ENCODE measurements at regions not wholly inside any gene's neighbourhood (a gene's known extent, or its start where the extent isn't known, plus 50 kb on each side); places are given as distances from the start of the nearest gene placed in this dataset.

DNA sequence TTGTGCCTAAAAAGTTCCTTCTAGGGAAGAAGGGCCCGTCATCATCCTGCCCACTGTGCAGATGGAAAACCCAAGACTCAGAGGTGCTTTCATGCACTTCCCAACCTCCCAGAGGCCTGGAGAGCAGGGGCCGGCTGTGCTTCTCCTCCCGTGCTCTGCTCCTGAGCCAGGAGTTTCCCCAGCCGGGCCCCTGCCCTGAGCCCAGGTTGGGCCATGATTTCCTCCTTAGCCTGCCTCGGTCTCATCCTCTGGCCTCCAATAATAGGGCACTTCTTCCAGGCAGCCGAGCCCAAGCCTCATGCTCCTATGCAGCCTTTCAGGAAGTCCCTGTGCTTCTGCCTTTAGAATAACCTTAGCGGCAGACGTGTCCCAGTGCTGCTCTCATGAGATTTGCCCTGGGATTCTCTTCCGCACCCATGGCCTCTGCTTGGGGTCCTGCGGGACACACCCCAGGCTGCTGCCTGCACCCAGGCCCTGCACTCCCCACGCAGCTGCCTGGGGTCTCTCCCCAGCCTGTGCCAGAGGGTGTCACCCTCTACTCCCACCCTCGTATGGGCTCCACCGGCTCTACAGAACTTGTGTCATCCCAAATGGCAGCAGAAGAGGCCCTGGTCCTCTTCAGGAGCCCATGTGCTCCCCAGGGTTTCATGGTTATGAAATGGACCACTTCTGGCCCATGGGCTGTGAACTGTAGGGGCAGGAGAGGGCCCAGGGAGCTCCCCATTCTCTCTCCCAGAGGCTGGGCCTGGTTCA lies 359.3 kb downstream of the ADGRD1 start:
- Histone ChIP-seq H3K9ac (ENCODE audit: low read length) (no peak overlapping the region), H3K9me3 (ENCODE audit: low read length) (no peaks in the 10 kb centered on the region), H3K4me2 (ENCODE audit: low read length) (no peak overlapping the region), H3K79me2 (ENCODE audit: insufficient read depth, low read length) (no peaks in the 10 kb centered on the region), H3K27me3 (ENCODE audit: insufficient read depth, low read length) (no peaks in the 10 kb centered on the region), H3F3A (ENCODE audit: insufficient read depth, low read length) (no peaks in the 10 kb centered on the region), H3K4me3 (ENCODE audit: low read depth, low read length, poor library complexity, severe bottlenecking) (no peak overlapping the region), H4K20me1 (ENCODE audit: insufficient read depth, low read length) (no peaks in the 10 kb centered on the region), H3K4me1 (ENCODE audit: insufficient read depth, low read length, severe bottlenecking) (no peaks in the 10 kb centered on the region), H3K27ac (ENCODE audit: low read depth, low read length, poor library complexity, severe bottlenecking) (no peak overlapping the region), H2AFZ (ENCODE audit: low read length) (no peak overlapping the region), H3K9me2 (ENCODE audit: low read depth, low read length) (no peaks in the 10 kb centered on the region), H3K36me3 (ENCODE audit: insufficient read depth, low read length) (no peaks in the 10 kb centered on the region)
- TF ChIP-seq, protein P1, sequence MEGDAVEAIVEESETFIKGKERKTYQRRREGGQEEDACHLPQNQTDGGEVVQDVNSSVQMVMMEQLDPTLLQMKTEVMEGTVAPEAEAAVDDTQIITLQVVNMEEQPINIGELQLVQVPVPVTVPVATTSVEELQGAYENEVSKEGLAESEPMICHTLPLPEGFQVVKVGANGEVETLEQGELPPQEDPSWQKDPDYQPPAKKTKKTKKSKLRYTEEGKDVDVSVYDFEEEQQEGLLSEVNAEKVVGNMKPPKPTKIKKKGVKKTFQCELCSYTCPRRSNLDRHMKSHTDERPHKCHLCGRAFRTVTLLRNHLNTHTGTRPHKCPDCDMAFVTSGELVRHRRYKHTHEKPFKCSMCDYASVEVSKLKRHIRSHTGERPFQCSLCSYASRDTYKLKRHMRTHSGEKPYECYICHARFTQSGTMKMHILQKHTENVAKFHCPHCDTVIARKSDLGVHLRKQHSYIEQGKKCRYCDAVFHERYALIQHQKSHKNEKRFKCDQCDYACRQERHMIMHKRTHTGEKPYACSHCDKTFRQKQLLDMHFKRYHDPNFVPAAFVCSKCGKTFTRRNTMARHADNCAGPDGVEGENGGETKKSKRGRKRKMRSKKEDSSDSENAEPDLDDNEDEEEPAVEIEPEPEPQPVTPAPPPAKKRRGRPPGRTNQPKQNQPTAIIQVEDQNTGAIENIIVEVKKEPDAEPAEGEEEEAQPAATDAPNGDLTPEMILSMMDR (IDR thresholded peaks at IDR 0.05; ENCODE audit: low read length): no peak
- TF ChIP-seq EZH2 (IDR thresholded peaks at IDR 0.05; ENCODE audit: borderline replicate concordance, low read length): no peak

DNA sequence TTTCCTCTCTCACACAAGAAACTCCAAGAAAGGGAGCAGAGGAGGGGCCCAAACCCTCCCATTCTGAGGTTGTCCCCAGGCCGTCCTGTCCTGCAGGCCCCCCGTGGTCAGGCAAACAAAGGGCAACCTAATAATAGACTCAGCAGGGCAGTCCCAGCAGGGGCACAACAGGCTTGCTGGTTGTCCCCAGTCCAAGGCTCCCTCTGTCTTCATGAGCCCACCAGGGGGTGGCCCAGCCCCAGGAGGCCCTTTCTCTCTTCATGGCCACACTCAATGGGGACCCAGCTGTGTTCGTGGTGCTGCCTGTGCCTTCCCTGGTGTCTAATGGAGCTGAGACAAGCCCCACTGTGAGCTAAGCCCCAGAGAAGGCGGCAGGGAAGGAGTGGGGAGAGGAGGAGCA lies 359.9 kb downstream of the ADGRD1 start:
- no peaks in the 10 kb centered on the region for H3K27me3 ChIP-seq (ENCODE audit: insufficient read depth, low read length)
- H3K4me2 ChIP-seq (ENCODE audit: low read length): no peak overlapping the region
- H2AFZ ChIP-seq (ENCODE audit: low read length): no peak overlapping the region
- H3K4me1 ChIP-seq (ENCODE audit: insufficient read depth, low read length, severe bottlenecking): no peaks in the 10 kb centered on the region
- H3K9ac ChIP-seq (ENCODE audit: low read length): no peak overlapping the region
- no peaks in the 10 kb centered on the region for H3K36me3 ChIP-seq (ENCODE audit: insufficient read depth, low read length)
- no peak overlapping the region for H3K4me3 ChIP-seq (ENCODE audit: low read depth, low read length, poor library complexity, severe bottlenecking)
- no peaks in the 10 kb centered on the region for H3K9me2 ChIP-seq (ENCODE audit: low read depth, low read length)
- H4K20me1 ChIP-seq (ENCODE audit: insufficient read depth, low read length): no peaks in the 10 kb centered on the region
- H3K9me3 ChIP-seq (ENCODE audit: low read length): no peaks in the 10 kb centered on the region
- H3K27ac ChIP-seq (ENCODE audit: low read depth, low read length, poor library complexity, severe bottlenecking): no peak overlapping the region
- H3F3A ChIP-seq (ENCODE audit: insufficient read depth, low read length): no peaks in the 10 kb centered on the region
- no peak for TF ChIP-seq EZH2 (IDR thresholded peaks at IDR 0.05; ENCODE audit: borderline replicate concordance, low read length)
- TF ChIP-seq, protein P1 (IDR thresholded peaks at IDR 0.05; ENCODE audit: low read length): no peak
- no peaks in the 10 kb centered on the region for H3K79me2 ChIP-seq (ENCODE audit: insufficient read depth, low read length)

DNA sequence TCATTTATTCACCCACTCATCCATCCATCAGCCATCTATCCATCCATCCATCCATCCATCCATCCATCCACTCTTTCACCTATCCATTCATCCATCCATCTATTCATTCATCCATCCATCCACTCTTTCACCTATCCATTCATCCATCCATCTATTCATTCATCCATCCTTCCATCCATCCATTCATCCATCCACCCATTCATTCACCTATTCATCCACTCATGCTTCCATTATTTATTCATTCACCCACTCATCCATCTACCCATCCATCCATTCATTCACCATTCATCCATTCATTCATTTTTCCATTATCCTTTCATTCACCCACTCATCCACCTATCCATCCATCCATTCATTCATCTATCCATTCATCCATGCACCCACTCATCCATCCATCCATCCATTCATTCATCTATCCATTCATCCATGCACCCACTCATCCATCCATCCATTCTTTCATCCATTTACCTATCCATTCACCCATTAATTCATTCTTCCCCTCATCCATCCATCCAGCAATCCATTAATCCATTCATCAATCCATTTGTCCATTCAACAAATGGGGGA lies 360.9 kb downstream of the ADGRD1 start:
- Histone ChIP-seq H3K4me3 (ENCODE audit: low read depth, low read length, poor library complexity, severe bottlenecking) (no peak overlapping the region), H3K4me1 (ENCODE audit: insufficient read depth, low read length, severe bottlenecking) (no peaks in the 10 kb centered on the region), H3K27me3 (ENCODE audit: insufficient read depth, low read length) (no peaks in the 10 kb centered on the region), H3K79me2 (ENCODE audit: insufficient read depth, low read length) (no peaks in the 10 kb centered on the region), H3K9me3 (ENCODE audit: low read length) (no peaks in the 10 kb centered on the region), H2AFZ (ENCODE audit: low read length) (no peak overlapping the region), H3K9me2 (ENCODE audit: low read depth, low read length) (no peaks in the 10 kb centered on the region), H3K9ac (ENCODE audit: low read length) (no peak overlapping the region), H3K36me3 (ENCODE audit: insufficient read depth, low read length) (no peaks in the 10 kb centered on the region), H3K27ac (ENCODE audit: low read depth, low read length, poor library complexity, severe bottlenecking) (no peak overlapping the region), H3K4me2 (ENCODE audit: low read length) (no peak overlapping the region), H4K20me1 (ENCODE audit: insufficient read depth, low read length) (no peaks in the 10 kb centered on the region), H3F3A (ENCODE audit: insufficient read depth, low read length) (no peaks in the 10 kb centered on the region)
- TF ChIP-seq, protein P1 (IDR thresholded peaks at IDR 0.05; ENCODE audit: low read length): no peak
- TF ChIP-seq EZH2 (IDR thresholded peaks at IDR 0.05; ENCODE audit: borderline replicate concordance, low read length): no peak

Data from OCI-LY1 (cell line).